Nucleus accumbens (tissue), 56 donors: ENCODE measurements at regions not wholly inside any gene's neighbourhood (a gene's known extent, or its start where the extent isn't known, plus 50 kb on each side); places are given as distances from the start of the nearest gene placed in this dataset.
A peak's percentile ranks its signal among the peaks of the same experiment; 100 is the strongest.

Experiments used
- DNase-seq, 56 donors: peaks; one replicate each; lab custom pipeline; 2025; lab: John Stamatoyannopoulos, UW

DNA sequence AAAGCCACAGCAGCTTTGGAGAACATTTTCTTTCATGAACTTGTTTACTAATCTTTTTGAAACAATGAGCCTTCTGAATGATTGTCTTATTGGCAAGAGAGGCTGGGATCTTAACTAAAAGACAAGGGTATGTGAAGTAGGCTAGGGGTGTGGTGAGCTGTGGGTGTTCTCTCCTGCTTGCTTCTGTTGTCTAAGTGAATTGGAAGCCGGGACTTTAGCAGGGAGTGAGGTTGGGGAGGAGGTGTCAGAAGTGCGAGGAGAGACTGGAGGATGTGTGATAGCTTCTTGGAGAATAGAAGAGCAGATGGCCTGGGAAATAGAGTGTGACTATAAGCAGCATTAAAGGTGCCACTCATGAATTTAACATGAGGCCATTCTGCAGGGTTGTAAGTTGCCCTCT lies 562.8 kb downstream of the UTRN start:
- DNase-seq = no peak

- no peak for DNase-seq
Observed at GRCh38 chr6:144849920-144850319, 564.8 kb downstream of the UTRN start.

DNA sequence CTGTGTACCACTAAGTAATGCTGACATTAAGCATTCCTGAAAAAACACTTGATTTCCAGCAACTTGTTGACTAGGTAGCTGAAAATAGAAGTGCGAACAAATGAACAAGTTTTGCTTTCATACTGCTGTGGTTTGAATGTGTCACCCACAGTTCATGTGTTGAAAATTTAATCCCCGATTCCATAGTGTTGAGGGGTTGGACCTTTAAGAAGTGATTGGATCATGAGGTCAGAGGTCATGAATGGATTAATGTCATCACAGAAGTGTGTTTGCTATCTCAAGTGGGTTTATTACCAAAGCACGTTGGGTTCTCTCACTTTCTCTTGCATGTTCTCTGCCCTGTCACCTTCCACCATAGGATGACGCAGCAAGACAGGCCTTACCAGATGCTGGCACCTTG lies 568.5 kb downstream of the UTRN start:
- no peak for DNase-seq

DNA sequence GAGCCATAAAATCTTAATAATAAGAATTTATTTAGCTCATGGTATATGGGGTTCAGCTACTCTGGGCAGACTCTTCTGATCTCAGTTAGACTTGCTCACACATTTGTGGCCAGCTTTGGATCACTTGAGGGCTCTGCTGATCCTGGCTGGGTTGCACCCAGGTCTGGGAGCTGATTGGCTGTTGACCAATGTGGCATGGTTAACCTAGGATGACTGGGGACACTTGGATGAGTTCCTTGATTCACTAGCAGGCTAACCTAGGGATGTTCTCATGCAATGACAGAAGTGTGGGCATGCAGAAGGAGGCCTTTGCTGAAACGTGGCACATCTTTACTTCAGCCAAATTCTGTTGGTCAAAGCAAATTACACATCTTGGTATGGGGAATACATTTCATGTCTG lies 569.5 kb downstream of the UTRN start:
- no peak for DNase-seq

DNA sequence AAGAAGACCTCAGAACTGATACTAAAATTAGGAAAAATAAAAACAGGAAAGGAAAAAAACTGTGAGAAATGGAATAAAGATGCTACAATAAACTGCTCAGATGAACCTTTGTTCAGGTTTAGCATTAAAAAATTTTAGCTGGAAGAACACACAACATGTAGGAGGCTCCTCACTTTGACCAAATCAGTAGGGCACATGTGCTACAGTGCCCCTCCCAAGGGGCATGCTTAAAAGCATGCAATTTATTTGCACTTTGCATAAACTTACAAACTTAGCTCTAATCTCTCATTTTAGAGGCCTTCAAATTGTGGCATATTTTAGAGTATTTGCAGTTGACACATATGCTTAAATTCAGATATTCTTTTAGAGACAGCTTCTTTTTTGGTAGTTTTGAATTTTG lies 570.2 kb downstream of the UTRN start:
- no peak for DNase-seq

DNA sequence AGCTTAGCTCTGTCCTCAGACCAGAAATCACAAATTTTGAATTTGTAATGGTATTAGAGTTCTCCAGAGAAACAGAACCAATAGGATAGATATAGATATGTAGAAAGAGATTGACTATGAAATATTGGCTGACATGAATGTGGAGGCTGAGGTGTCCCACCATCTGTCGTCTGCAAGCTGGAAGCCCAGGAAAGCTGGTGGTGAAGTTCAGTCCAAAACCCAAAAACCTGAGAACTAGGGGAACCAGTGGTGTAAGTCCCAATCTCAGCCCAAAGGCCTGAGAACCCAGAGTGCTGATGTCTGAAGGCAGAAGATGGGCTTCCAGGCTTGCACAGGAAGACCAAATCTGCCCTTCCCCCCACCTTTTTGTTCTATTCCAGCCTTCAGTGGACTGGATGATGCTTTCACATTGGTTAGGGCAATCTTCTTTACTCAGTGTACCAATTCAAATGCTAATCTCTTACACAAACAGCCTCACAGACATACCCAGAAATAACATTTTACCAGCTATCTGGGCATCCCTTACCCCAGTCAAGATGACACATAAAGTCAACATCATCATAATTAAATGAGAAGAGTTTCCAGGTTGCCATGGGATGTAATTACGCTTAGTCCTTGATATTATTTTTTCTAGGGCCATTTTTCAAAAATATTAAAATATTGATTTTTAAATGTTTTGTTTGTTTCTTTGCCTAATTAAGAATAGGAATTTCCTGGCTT lies 570.8 kb downstream of the UTRN start:
- no peak for DNase-seq

DNA sequence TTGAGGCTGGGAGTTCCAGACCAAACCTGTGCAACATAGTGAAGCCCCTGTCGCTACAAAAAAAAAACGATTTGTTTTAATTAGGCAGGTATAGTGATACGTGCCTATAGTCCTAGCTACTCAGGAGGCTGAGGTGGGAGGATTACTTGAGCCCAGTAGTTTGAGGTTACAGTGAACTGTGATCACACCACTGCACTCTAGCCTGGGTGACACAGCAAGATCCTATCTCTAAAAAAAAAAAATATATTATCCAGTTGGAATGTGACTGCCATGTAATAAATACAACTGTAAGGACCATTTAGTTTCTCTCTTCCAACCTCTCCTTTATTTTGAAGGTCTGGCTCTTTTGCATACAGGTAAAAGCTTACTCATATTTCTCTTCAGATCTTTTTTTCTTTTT lies 571.5 kb downstream of the UTRN start:
- DNase-seq = no peak

- no peak for DNase-seq
Observed at GRCh38 chr6:144857086-144857485, 572.0 kb downstream of the UTRN start.

DNA sequence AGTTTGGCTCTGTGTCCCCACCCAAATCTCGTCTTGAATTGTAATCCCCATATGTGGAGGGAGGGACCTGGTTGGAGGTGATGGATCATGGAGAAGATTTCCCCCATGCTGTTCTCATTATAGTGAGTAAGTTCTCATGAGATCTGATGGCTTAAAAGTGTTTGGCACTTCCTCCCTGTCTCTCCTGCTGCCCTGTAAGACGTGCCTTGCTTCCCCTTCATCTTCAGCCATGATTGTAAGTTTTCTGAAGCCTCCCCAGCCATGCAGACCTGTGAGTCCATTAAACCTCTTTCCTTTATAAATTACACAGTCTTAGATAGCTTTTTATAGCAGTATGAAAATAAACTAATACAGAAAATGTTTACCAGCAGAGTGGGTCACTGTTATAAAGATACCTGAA lies 577.6 kb downstream of the UTRN start:
- no peak for DNase-seq

DNA sequence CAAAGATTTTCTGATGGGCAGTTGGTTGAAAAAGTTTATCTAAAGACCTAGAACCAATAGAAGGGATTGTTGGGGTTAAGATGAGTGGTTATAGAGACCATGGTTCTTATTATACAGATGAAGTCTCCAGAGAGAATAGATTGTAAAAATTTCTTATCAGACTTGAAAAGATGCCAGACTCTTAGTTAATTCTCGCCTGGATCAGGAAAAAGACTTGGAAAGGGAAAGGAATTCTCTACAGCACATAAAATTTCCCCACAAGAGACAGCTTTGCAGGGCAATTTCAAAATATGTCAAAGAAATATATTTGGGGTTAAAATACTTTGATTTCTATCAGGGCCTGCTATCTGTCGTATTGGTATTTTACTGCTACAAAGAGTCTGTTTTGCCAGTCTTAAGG lies 582.6 kb downstream of the UTRN start:
- DNase-seq = no peak

DNA sequence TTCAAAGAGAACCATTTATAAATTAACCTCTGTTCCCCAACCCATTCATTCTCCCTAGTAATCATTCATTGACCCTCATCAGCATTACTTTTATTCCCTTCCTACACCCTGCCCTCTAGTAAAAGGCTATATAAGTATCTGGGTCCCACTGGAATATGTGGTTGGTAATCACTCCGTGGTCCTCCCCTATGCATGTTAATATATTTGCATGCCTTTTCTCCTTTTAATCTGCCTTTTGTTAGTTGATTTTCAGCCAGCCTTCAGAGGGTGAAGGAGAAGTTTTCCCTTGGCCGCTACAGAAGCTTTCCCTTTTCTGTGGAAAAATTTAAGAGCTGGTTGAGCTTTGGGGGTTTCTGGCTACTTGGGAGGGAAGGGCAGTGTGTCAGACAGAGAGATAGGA lies 585.6 kb downstream of the UTRN start:
- DNase-seq = no peak

- no peak for DNase-seq
Observed at GRCh38 chr6:144873623-144874378, 588.7 kb downstream of the UTRN start.

DNA sequence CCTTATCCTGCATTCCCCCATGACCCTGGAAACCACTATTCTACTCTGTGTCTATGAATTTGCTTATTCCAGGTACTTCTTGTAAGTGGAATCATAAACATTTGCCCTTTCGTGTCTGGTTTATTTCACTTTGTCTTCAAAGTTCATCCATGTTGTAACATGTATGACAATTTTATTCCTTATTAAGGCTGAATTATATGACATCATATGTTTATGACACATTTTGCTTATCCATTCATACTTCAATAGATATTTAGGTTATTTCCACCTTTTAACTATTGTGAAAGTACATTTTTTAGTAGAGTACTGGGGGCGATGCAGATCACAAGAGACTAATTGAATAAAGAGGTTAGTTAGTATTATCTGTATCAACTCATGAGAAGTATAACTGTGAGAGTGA lies 591.6 kb downstream of the UTRN start:
- DNase-seq = no peak

- no peak for DNase-seq
Observed at GRCh38 chr6:144877118-144877517, 592.0 kb downstream of the UTRN start.

DNA sequence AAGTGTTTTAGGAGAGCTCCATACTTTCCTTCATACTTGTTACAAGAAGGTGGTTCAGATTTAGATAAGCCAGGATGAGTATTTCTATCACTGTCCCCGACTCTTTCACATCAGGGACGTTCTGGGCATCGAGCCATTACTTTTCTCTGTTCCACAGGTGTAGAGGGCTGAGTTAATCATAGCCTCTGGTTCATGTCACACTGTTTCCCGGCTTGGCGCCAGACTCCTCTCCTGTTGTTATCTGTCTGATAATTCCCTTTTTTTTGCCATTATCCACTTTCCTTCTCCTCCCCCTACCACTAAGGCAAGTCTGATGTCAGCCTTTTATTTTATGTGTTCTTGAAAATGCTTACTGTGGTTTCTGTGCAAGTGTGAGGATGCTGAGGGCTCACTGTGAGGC lies 593.4 kb downstream of the UTRN start:
- no peak for DNase-seq

DNA sequence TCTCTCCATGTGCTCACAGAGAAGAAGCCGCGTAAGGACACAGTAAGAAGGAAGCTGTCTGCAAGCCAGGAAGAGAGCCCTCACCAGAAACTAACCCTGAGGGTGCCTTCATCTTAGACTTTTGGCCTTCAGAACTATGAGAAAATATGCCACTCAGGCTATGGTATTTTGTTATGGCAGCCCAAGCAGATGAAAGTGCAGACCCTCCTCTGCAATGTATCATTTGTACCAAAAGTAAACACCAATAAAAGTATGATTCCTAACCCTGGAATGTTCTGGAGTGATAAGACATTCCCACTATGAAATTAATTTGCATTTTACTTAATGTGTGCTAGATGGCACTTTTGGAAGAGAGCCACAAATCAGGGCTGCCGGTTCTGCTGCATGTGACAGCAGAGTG lies 594.3 kb downstream of the UTRN start:
- DNase-seq = no peak

DNA sequence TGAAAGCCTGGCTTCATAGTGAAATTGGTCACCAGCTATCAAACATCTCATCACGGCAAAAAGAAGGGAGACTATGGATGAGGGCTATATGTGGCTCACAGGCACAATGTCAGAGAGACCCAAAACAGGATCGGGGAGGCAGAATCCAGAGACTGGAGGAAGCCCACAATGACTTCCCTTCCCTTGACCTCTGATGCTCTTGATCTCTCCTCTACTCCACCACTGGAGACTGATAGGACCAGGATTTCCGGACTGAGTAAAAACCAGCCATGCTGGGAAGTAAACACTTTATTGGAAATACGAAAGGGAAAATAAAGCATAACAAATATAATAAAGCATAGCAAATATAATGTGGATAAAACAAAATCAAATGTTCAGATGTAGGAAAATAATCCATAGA lies 597.3 kb downstream of the UTRN start:
- no peak for DNase-seq

- DNase-seq = no peak
Observed at GRCh38 chr6:144883915-144884314, 598.8 kb downstream of the UTRN start.

- DNase-seq = no peak
Observed at GRCh38 chr6:144885817-144886216, 600.7 kb downstream of the UTRN start.

DNA sequence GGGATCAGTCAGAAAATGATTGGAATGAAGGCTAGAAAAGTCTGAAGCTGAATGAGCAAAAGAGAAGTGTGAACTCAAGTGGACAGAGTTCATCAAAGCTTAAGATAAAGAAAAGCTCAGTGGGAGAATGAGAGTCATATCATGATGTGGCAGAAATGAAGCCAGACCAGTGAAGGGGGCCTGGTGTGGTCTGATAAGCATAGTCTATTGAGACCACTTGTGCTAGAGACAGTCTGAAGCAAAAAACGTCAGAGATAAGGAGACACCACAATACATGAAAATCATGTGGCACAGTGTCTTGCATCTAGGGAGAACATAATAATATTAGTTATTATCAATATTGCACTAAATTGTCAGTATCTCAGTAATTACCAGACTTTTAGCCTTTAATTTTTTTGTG lies 601.5 kb downstream of the UTRN start:
- no peak for DNase-seq

- peak in 3 of 56 donors; percentile 2 to 11 (median 4) for DNase-seq
Observed at GRCh38 chr6:144888621-144889020, 603.5 kb downstream of the UTRN start.

DNA sequence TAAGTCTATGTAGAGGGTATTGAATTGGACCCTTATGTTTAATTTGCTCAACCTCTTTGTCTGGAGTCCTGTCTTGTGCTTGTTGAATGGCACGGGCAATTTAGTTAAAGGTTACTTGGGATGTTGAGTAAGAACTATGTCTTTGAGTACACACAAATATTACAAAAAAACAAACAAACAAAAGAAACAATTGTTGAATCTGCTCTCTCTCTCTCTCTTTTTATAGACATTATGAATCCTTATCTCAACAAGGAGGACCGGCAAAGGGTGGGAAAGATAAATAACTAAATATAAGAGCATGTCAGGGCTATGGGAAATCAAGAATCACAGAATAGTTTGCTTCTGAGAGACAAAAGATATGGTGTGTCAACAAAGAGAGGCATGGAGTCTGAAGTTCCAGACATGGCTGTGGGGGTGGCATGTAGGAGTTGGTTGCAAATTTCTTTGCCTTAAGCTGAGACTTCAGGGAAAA lies 608.6 kb downstream of the UTRN start:
- DNase-seq = peak in 2 of 56 donors; percentile 1 to 6
